Activated naive CD8-positive, alpha-beta T cell treated with anti-CD3 and anti-CD28 coated beads, Interleukin-2, amount 50 U/mL, for 16 hours (primary cell): ENCODE measurements at regions not wholly inside any gene's neighbourhood (a gene's known extent, or its start where the extent isn't known, plus 50 kb on each side); places are given as distances from the start of the nearest gene placed in this dataset.
"Not testable (repeated sequence)": the region's sequence is repeated elsewhere in the genome, so short reads cannot be mapped to it uniquely, and the experiment has no call there.

Source experiments
- DNase-seq: peaks from one replicate; pipeline ENCODE4 v3.0.0-alpha.2; 2020; ENCODE audit warnings: low read depth, low spot score

GRCh38 chr14:48267926-48268325 is 592.5 kb upstream of the MDGA2 start:
- not testable (repeated sequence) for DNase-seq

- DNase-seq: not testable (repeated sequence)
Measured at GRCh38 chr14:48266201-48266600, 590.8 kb upstream of the MDGA2 start.

- DNase-seq: no peak
Measured at GRCh38 chr14:48261436-48261835, 586.0 kb upstream of the MDGA2 start.

GRCh38 chr14:48260394-48261295 is 585.2 kb upstream of the MDGA2 start:
- not testable (repeated sequence) for DNase-seq

GRCh38 chr14:48259876-48260275 is 584.5 kb upstream of the MDGA2 start:
- not testable (repeated sequence) for DNase-seq

GRCh38 chr14:48259232-48259631 is 583.8 kb upstream of the MDGA2 start:
- not testable (repeated sequence) for DNase-seq

- DNase-seq: not testable (repeated sequence)
Measured at GRCh38 chr14:48258703-48259102, 583.3 kb upstream of the MDGA2 start.

GRCh38 chr14:48253020-48253419 is 577.6 kb upstream of the MDGA2 start:
- DNase-seq: no peak

- no peak for DNase-seq
Measured at GRCh38 chr14:48251290-48251689, 575.9 kb upstream of the MDGA2 start.

GRCh38 chr14:48250575-48250974 is 575.2 kb upstream of the MDGA2 start:
- no peak for DNase-seq

GRCh38 chr14:48247977-48248376 is 572.6 kb upstream of the MDGA2 start:
- no peak for DNase-seq

GRCh38 chr14:48243900-48244299 is 568.5 kb upstream of the MDGA2 start:
- DNase-seq: no peak

- DNase-seq: no peak
Measured at GRCh38 chr14:48229091-48229490, 553.7 kb upstream of the MDGA2 start.

GRCh38 chr14:48193893-48194292 is 518.5 kb upstream of the MDGA2 start:
- no peak for DNase-seq

GRCh38 chr14:48149624-48150023 is 474.2 kb upstream of the MDGA2 start:
- not testable (repeated sequence) for DNase-seq

GRCh38 chr14:48140804-48141203 is 465.4 kb upstream of the MDGA2 start:
- DNase-seq: no peak

GRCh38 chr14:48129472-48129871 is 454.1 kb upstream of the MDGA2 start:
- no peak for DNase-seq

- DNase-seq: no peak
Measured at GRCh38 chr14:48127674-48128073, 452.3 kb upstream of the MDGA2 start.

GRCh38 chr14:48125654-48126053 is 450.2 kb upstream of the MDGA2 start:
- DNase-seq: no peak

GRCh38 chr14:48113713-48114112 is 438.3 kb upstream of the MDGA2 start:
- no peak for DNase-seq

GRCh38 chr14:48111151-48111550 is 435.7 kb upstream of the MDGA2 start:
- no peak for DNase-seq

- DNase-seq: no peak
Measured at GRCh38 chr14:48107646-48108045, 432.2 kb upstream of the MDGA2 start.

GRCh38 chr14:48096897-48097296 is 421.5 kb upstream of the MDGA2 start:
- no peak for DNase-seq
